ENCODE measurements at regions not wholly inside any gene's neighbourhood (a gene's known extent, or its start where the extent isn't known, plus 50 kb on each side); places are given as distances from the start of the nearest gene placed in this dataset.
"Not testable (repeated sequence)": the region's sequence is repeated elsewhere in the genome, so short reads cannot be mapped to it uniquely, and the experiment has no call there.

DNA sequence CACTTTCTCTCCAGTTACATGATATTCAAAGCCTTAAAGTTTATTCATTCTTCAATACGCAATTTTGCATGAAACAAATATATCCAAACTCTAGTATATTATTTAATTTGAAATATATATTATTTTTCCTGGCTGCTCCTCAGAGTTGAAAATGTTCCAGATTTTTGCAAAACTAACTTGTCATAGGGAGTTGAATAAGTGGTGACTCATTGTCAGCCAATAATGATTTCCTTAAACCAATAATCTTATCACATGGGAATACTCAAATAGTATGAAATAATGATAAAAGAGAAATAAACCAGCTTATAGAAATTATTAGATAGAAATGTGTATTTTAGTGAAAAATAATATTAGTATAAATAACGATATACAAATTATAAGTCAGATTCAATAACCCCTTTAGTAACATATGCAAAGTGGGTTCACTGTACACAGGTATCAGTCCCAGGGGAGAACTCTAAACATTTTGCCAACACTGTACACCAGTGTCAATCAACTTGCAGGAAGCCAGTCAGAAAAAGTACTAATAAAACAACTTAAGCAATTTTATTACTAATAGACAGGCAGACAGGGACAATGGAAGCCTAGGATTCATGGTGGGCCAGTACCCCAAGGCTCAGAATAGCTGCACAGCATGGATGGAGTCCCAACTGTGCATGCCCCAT lies 222.6 kb upstream of the KLHL1 start:
- no peak for DNase-seq (ENCODE audit: low read depth in 1 of 2, low spot score in 1 of 2)

DNA sequence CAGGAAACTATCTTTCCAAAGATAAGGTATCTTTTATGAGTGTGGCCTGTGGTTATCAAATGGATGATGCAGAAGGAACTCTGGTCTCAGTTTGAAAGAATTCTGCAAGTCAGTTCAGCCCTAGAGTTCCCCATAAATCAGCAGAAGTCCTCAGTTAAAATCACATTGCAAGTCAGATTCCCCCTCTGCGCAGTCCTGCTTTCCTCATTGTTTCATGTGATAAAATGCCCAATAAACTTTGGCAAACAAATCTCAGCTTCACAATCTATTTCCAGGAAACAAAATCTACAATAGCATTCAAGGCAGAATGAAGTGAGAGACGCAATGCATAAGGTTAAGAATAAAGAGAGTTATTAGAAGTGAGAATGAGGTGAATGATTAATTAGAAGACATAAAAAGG lies 216.3 kb upstream of the KLHL1 start:
- DNase-seq (ENCODE audit: low read depth in 1 of 2, low spot score in 1 of 2), result no peak

DNA sequence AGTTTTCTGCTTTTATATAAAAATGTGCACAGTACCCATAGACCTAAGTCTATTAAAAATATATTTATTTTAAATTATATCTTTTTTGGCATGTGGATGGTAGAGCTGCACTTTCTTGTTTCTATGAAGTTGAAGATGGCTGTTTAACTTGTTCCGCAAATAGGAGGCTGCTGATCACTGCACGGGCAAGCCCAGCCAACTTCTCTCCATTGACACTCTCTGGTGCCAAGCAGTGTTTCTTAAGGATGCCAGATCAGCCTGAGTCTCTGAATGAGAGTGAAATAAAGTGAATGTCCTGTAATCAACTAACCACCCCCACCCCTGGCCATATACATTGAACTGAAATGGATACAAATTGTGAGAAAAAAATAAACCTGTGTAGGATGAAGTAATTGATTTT lies 202.9 kb upstream of the KLHL1 start:
- DNase-seq (ENCODE audit: low read depth in 1 of 2, low spot score in 1 of 2), result no peak

DNA sequence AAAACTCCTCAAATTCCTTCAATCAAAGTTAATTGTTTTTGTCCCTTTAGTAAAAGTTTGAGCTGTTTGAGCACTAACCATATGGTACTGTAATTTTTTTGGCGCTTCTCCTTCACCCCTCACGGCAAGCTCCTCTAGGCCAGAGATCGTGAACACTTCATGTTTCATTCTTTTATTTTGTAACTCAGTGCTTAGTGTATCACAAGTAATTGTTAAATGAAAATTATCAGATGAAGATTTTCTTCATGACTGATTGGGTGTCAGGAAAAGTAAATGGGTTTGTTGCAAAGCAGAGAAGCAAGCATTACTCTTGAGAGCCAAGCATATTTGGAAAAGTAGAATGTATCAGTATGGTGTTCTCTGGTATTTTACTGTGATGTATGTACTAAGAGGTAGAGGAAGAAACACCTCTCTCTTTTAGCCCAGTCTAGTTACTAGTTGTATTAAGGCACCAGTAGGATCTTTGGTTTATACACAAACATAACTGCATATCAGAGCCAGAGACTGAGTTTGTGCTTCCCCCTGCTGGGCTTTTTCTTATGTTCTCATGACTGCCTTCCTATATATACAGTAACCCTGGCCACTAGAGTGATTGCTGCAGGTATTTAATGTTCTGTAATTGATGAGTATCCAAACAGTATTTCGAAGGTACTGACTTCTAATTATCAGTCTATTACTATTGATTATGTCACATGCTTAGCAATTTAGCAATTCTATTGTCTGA lies 202.3 kb upstream of the KLHL1 start:
- DNase-seq (ENCODE audit: low read depth in 1 of 2, low spot score in 1 of 2), result no peak

DNA sequence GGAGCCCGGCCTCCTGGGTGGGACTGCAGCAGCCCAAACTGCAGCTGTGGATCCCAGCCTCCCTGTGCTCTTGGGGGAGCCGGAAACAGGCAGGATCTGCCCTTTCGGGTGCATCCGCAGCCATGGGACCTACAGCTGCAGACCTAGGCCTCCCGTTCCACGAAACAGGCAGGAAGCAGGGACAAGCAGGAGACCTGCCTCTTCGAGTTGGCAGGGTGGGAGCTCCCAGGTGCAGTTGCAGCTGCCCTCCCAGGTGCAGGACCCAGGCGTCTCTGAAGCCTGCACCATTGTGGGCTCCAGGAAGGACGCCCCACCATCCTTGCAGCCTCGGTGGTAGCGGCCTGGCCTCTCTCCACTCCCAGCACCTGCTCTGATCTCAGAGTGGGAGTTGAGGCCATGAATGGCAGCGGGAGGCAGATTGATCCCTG lies 189.0 kb upstream of the KLHL1 start:
- DNase-seq (ENCODE audit: low read depth in 1 of 2, low spot score in 1 of 2), result no peak

DNA sequence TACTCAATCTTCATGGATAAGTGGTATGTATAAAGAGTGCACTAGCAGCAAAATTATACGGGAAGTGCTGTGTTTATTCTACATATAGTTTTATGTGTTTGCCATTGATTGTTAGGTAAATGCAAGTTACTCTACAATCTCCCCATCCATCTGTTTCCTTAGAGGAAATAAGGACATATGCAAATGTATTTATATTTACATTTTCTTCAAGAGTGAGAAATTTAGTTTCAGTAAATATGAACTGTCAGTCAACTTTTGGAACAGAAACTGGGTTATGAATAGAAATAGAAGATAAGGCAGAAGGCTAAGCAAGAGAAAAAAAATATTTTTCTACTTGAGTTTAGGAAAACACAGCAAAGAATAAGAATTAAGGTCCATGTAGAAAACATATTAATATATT lies 176.1 kb upstream of the KLHL1 start:
- no peak for DNase-seq (ENCODE audit: low read depth in 1 of 2, low spot score in 1 of 2)

DNA sequence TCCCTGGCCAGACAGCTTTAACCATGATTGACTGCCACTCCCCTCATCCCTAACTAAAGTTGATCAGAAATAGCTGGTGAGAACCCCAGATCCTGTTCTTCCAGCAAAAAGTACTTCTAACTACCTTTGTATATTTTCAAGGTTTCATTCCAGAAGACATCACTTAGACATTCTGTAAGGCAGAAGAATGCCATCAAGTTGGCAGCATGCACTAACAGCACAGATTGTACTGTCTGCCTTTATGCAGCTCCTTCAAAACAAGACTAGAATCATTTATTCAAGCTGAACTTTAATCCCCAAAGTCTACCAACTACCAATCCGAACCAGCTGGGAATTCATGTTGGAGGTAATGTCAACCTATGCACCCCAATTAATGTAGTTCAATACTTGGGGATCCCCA lies 167.6 kb upstream of the KLHL1 start:
- no peak for DNase-seq (ENCODE audit: low read depth in 1 of 2, low spot score in 1 of 2)

DNA sequence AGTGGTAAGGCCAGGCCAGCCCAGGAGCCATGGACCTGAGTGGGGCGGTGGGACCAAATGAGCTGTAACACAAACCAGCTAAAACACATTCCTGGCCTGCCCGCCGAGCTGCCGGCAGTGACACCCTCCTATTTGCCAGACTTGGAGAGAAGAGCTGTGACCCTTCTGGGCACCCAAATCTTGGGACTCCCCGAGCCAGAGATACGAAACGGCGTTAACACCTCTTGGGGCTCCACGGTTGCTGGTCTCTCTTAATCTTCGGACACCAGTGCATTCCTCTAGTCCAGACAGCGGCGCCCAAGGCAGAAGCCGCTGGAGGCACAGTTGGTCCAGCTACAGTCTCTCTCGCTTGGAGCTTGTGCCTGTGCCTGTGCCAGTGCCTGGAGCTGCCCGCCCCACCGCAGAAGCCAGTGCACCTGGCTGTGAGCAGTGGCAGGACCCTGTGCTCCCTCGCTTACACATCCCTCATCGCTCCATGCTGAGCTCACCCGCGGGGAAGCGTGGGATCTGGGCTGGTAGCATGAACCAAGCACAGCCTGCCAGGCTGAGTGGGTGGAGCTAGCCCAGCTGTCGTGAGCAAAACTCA lies 147.2 kb upstream of the KLHL1 start:
- no peak for DNase-seq (ENCODE audit: low read depth in 1 of 2, low spot score in 1 of 2)

DNA sequence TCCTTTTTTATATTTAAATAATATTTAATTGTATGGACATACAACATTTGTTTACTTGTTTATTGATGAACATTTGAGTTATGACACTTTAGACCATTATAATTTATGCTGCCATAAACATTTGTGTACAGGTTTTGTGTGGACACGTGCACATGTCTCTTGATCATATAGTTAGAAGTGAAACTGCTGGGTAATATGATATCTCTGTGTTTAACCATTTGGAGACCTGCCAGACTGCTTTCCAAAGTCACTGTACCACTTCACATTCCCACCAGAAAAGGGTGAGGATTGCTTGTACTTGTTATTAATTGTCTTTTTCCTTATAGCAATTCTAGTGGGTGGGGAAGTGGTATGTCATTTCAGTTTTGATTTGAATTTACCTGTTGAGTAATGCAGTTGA lies 145.6 kb upstream of the KLHL1 start:
- no peak for DNase-seq (ENCODE audit: low read depth in 1 of 2, low spot score in 1 of 2)

DNA sequence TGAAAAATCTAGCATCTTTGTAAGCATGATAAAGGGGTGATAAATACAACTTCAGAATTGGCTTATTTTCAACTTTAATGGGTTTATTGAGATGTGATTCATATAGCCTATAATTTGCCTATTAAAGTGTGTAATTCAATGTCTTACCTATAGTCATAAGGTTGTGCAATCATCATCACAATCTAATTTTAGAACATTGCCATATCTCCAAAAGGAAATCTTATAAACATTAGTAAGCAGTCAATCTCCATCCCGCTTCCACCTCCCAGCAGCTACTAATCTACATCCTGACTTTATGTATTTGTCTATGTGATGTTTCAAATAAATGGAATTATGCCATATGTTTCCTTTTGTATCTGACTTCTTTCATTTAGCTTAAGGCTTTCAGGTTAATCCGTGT lies 145.2 kb upstream of the KLHL1 start:
- DNase-seq (ENCODE audit: low read depth in 1 of 2, low spot score in 1 of 2), result no peak

DNA sequence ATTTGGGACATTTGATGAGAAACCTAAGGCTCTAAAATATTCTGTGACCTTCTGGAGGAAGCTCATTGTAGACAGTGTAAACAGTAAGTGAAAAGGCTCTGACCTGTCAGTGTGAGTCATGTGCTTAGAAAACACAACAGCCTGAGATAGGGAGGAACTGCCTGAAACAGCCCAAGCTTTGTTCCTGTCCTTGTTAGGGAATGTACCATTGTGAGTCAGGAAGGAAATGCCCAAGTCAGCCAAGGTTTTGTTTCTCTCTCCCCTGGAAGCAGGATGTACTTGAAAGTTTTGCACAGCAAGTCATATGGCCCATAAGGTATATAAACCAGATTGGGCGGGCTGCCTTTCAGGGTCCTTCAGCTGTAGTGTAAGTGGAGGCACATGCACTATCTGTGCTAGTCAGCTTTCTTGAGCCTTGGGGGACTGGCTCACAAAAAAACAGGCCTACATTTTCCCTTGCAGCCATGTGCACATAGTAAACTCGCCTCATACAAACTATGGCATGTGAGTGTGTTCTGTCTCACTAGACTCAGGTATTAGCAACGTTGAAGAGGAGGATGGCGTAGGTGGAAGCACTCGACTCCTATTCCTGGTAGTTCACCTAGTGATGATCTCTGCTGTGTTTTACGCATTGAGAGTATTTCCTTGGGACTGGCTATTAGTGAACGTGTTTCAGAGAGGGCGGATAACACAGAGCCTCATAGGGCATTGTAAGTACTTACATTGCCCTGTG lies 141.2 kb upstream of the KLHL1 start:
- DNase-seq (ENCODE audit: low read depth in 1 of 2, low spot score in 1 of 2), result no peak

DNA sequence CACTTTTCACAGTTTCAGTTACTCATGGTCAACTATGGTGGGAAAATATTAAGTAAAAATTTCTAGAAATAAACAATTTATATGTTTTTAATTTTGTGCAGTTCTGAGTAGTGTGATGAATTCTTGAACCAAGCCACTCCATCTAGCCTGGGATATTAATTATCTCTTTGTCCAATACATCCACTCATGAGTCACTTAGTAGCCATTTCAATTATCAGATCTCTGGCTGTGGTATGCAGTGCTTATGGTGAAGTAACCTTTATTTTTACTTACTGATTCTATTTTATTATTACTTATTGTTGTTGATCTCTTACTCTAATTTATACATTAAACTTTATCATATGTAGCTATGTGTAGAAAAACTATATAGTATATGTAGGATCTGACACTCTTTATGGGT lies 128.9 kb upstream of the KLHL1 start:
- DNase-seq (ENCODE audit: low read depth in 1 of 2, low spot score in 1 of 2), result no peak

DNA sequence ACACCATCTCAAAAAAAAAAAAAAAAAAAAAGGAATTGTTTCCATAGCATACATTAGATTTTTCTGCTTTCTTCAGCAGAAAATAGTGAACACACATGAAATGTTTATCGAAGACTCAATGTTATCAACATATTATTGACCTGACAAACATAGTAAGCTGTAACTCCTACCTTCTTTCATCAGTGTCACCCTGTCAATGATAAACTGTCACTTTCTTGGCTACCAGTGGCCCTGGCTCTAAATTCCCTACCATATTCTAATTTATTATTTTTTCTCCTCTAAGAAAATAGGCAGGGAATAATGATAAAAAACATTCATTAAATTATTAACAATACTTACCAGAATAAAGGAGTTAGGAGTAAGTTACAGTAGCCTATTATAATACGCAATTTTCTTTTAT lies 127.3 kb upstream of the KLHL1 start:
- DNase-seq (ENCODE audit: low read depth in 1 of 2, low spot score in 1 of 2), result no peak

DNA sequence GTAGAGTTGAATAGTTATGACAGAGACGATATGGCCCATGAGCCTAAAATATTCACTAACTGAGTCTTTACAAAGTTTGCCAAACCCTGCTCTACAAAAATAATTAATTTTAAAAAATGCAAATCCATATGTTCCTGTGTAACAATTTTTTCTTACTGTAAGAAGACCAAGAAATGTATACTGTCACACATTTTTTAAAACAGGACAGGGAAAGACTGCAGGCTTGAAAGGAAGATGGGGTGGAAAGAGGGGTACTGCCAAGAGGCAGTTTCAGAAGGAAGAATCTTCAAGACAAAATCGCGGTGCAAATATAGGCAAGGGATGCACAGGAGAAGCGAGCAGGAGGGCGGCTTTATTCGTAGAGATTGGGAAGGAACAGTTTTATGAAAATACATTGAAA lies 115.7 kb upstream of the KLHL1 start:
- no peak for DNase-seq (ENCODE audit: low read depth in 1 of 2, low spot score in 1 of 2)

DNA sequence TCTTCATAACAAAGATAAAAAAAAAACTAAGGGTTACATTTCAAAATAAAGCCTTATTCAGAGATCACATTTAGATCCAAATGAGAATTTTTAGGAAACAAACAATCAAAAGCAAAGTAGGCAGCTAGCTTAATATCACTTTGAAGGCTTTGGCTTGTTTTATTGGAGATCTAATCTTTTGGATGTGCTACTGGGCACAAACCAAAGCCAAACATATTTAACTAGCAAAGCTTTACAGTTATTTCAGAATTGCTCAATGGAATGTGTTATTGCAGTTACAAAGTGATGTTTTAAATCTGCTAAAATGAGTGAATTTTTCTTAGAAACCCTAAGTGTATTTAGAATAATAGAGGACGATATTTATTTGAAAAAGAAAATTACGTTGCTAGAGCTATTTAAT lies 114.7 kb upstream of the KLHL1 start:
- no peak for DNase-seq (ENCODE audit: low read depth in 1 of 2, low spot score in 1 of 2)

DNA sequence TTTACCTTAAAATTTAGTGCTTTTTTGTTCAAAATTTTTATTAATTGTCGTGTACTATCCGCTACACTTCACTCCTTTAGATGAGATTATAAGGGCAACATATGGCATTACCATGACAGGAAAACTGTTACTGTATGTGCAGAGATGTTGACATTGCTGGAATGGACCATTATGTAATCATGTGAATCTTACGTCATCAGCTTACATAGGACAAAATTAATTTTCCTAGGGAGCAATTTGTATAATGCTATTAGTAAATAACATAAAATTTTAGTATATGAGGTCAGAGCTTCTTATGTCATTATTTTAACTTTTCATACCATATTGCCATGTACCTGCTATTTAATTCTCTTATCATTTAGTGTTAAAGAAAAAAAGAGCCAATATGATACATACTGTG lies 110.4 kb upstream of the KLHL1 start:
- DNase-seq (ENCODE audit: low read depth in 1 of 2, low spot score in 1 of 2), result no peak

DNA sequence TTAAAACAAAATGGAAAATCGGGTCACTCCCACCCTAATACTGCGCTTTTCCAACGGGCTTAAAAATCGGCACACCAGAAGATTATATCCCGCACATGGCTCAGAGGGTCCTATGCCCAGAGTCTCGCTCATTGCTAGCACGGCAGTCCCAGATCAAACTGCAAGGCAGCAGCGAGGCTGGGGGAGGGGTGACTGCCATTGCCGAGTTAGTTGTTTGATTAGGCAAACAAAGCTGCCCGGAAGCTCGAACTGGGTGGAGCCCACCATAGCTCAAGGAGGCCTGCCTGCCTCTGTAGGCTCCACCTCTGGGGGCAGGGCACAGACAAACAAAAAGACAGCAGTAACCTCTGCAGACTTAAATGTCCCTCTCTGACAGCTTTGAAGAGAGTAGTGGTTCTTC lies 100.7 kb upstream of the KLHL1 start:
- DNase-seq (ENCODE audit: low read depth in 1 of 2, low spot score in 1 of 2), result not testable (repeated sequence)

DNA sequence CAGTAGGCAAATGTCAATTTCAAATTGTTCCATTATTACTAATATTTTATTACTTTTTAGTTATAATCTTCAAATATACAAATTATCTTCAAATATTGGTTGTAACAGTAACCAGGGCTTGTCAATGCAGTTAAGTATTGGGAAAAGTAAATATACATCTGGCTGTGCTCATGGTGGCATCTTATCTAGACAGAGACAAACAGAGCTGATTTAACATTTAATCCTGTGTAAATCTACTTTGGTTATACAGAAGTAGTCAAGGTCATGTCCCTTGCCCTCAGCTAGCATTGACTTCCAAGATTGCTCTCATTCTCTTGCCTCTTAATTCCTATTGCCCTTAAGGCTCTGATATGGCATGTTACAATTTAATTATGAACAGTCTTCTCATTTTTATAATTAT lies 98.4 kb upstream of the KLHL1 start:
- DNase-seq (ENCODE audit: low read depth in 1 of 2, low spot score in 1 of 2), result no peak

DNA sequence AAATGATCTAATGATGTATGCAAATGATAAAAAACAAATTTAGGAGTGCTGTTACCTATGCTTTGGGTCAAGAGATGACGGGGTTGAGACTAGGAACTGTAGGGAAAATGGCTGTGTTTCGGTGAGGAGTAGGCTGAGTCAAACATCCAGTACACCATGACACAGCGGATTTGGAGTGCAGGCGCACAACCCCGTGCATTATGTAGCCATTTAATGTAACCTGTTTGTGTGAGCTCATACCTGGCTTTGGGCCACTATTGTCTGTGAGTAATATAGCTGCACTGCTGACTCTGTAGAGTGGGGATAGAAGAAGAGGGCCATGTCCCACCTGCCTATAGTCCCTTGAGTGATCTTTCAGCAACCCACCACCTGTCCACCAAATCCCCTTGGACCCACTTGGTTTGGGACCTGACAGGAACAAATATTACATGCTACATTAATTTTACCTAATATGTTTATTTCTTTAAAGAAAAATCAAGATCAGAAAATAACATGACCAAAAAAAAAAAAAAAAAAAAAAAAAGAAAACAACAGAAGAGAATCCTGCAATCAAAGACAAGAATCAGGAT lies 95.5 kb upstream of the KLHL1 start:
- DNase-seq (ENCODE audit: low read depth in 1 of 2, low spot score in 1 of 2), result no peak

DNA sequence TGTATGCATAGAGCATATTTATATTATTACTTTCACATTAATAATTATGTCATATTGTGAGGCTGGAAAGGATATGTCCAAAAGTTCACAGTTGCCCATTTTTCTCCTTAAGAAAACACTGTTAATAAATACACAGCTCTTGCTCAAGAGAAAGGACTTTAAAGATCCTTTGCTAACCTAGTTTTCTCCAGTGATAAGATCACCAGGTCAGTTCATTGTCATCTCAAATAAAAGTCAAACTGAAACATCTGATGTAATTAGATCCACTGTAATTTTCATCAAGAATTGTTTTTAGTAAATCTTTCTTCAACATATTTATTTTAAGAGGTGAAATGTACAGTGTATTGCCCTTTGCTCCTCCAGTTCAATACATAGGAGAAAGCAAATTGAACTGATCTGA lies 82.8 kb upstream of the KLHL1 start:
- DNase-seq (ENCODE audit: low read depth in 1 of 2, low spot score in 1 of 2), result no peak

DNA sequence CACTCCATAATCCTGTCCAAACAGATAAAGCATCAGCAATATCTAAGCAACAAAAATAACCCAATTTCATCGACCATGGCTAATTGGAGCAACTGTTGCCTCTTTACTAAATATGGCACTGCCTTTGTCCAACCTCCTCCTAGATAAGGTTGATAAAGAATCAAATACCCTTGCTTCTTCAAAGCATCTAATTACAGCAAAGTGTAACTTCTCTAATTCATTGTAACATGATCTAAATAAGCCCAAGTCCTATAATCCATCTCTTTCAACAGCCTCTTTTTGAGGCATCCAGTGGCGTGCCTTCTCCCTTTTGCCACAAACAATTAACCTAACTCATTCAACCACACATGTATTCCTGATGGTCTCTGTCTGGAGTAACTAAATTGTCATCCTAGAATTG lies 81.7 kb upstream of the KLHL1 start:
- DNase-seq (ENCODE audit: low read depth in 1 of 2, low spot score in 1 of 2), result no peak

DNA sequence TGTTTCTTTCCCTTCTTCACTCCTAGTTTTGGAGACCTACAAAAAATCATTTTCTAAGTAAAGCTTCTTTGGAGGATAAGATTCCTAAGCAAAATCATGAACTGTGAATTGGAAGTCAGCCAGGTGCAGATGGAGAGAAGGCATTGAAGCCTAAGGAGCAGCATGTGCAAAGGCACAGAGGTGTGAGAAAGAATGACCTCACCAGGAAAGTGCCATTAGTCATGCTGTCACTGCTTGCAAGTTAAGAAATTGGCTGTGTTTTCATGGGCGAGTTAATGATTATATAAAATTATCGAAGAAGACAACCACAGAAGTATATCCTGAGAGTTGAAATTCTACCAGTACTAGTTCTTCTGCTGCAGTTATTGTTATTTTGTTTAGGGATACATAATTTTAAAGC lies 80.3 kb upstream of the KLHL1 start:
- no peak for DNase-seq (ENCODE audit: low read depth in 1 of 2, low spot score in 1 of 2)

Data from activated CD4-positive, alpha-beta T cell treated with anti-CD3 and anti-CD28 coated beads, Interleukin-2, amount 50 U/mL, for 24 hours (primary cell).